Small intestine (tissue), 7 donors: ENCODE measurements at regions not wholly inside any gene's neighbourhood (a gene's known extent, or its start where the extent isn't known, plus 50 kb on each side); places are given as distances from the start of the nearest gene placed in this dataset.
"Not testable (repeated sequence)": the region's sequence is repeated elsewhere in the genome, so short reads cannot be mapped to it uniquely, and the experiment has no call there.

Experiments
- DNase-seq, 2 donors: peaks; one replicate each; pipeline versions ENCODE4 v3.0.0 to v3.0.0-alpha.2; 2013
- FAIRE-seq: peaks from 2 replicates; lab custom pipeline; 2012; peaks lifted over from hg19 to GRCh38; lab: Jason Lieb, UNC
- H3K27ac ChIP-seq, 3 donors: one replicate each; pipeline ENCODE4 v1.5.1; 2013; ENCODE audit warnings: low read length in 2 of 3, mild to moderate bottlenecking in 2 of 3, control low read depth in 1 of 3, inconsistent platforms in 1 of 3, low read depth in 1 of 3, moderate library complexity in 1 of 3
- H3K27me3 ChIP-seq, 3 donors: one replicate each; pipeline ENCODE4 v1.6.1; 2013; ENCODE audit warnings: low read length in 3 of 3, inconsistent platforms in 1 of 3; ENCODE audit not compliant: control insufficient read depth in 3 of 3, insufficient read depth in 3 of 3
- H3K36me3 ChIP-seq, 3 donors: one replicate each; pipeline ENCODE4 v1.6.1; 2013; ENCODE audit warnings: low read length in 3 of 3, inconsistent platforms in 1 of 3, low read depth in 1 of 3, mild to moderate bottlenecking in 1 of 3, moderate library complexity in 1 of 3; ENCODE audit not compliant: control insufficient read depth in 3 of 3, insufficient read depth in 2 of 3
- H3K4me1 ChIP-seq, 3 donors: one replicate each; pipeline ENCODE4 v1.6.1; 2013; ENCODE audit warnings: low read length in 2 of 3, inconsistent platforms in 1 of 3, low read depth in 1 of 3, mild to moderate bottlenecking in 1 of 3, moderate library complexity in 1 of 3; ENCODE audit not compliant: control insufficient read depth in 3 of 3, insufficient read depth in 2 of 3
- H3K4me3 ChIP-seq, 3 donors: one replicate each; pipeline ENCODE4 v1.5.1; 2013; ENCODE audit warnings: low read length in 3 of 3, control low read depth in 1 of 3, inconsistent platforms in 1 of 3, low read depth in 1 of 3, mild to moderate bottlenecking in 1 of 3, moderate library complexity in 1 of 3
- H3K9me3 ChIP-seq, 2 donors: one replicate each; pipeline ENCODE4 v1.6.1; 2013; ENCODE audit warnings: low read depth in 1 of 2, low read length in 1 of 2; ENCODE audit not compliant: control insufficient read depth in 2 of 2, insufficient read depth in 1 of 2
- WGBS, 3 donors: extraction: QIAGEN DNeasy Blood & Tissue Kit; methylation state at CpG; one replicate each; pipeline ENCODE4 v1.1.7; 2013; 5-methylcytosine and 5-hydroxymethylcytosine counted together
- donor health status: healthy with polysubstance abuse.
- donor health status: control.
- donor health status: control.
- donor health status: Bipolar disorder and iron deficiency.
- donor health status: healthy.

DNA sequence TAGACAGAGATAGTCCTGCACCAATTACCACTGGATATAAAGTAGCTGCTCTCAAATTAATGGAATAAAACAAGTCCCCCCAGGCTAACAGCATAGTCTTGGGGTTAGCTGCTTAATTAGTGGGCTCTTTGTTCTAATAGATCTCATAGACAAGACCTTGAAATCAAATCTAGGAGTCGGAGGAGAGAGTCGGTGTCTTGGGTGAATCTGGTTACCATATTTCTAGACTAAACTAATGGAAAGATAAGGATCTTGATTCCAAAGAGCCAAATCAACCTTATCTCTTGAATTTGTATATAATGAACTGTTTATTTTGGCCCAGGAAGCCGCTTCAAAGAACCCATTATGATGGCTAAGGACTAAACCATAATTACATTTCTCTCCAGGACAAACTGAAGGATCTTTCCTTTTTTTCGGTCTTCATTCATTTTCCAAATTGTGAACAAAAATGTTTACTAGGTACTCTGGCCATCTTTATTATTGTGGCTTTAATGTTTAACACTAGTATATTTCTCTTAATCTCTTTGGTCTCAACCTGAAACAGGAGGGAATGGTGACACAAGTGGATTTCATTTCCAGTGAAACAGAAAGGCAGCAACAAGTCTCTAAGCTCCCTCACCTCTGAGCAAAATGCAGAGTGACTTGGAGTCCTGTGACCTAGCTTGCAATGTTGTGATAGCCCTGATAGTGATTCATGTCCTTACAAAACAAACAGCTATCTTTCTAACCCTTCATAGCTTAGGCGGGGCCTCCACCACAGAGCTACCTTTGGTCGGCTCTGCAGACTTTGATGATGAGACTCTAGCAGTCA is 137.9 kb upstream of the PARD3B start:
- Histone ChIP-seq H3K4me1 (peaks cover 0 to 8% (median 0%) of the 10 kb centered on the region in 3 donors), H3K9me3 (no peaks in the 10 kb centered on the region), H3K27me3 (no peaks in the 10 kb centered on the region), H3K36me3 (no peaks in the 10 kb centered on the region), H3K4me3 (no peak overlapping the region), H3K27ac (peak overlapping the region in 1 of 3 donors; percentile 19)
- WGBS, 3 donors: 58 to 76% (median 68%) methylated on average over 6 of the region's 6 CpGs
- FAIRE-seq (no peak), DNase-seq (peak; percentile 14 to 78)

DNA sequence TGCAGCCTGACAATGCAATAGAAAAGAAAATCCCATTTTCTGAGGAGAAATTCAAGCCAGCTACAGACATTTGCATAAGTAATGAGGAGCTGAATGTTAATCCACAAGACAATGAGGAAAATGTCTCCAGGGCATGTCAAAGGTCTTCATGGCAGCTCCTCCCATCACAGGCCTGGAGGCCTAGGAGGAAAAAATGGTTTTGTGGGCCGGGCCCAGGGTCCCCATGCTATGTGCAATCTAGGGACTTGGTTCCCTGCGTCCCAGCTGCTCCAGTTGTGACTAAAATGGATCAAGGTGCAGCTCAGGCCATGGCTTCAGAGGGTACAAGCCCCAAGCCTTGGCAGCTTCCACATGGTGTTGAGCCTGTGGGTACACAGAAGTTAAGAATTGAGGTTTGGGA is 132.5 kb upstream of the PARD3B start:
- not testable (repeated sequence) for H3K4me1 ChIP-seq, H3K4me3 ChIP-seq, DNase-seq, H3K27me3 ChIP-seq, H3K36me3 ChIP-seq, FAIRE-seq, H3K27ac ChIP-seq
- H3K9me3 ChIP-seq: peaks cover 0 to 13% of the 10 kb centered on the region in 2 donors
- WGBS, 3 donors: 73 to 76% (median 74%) methylated on average over 2 of the region's 2 CpGs

DNA sequence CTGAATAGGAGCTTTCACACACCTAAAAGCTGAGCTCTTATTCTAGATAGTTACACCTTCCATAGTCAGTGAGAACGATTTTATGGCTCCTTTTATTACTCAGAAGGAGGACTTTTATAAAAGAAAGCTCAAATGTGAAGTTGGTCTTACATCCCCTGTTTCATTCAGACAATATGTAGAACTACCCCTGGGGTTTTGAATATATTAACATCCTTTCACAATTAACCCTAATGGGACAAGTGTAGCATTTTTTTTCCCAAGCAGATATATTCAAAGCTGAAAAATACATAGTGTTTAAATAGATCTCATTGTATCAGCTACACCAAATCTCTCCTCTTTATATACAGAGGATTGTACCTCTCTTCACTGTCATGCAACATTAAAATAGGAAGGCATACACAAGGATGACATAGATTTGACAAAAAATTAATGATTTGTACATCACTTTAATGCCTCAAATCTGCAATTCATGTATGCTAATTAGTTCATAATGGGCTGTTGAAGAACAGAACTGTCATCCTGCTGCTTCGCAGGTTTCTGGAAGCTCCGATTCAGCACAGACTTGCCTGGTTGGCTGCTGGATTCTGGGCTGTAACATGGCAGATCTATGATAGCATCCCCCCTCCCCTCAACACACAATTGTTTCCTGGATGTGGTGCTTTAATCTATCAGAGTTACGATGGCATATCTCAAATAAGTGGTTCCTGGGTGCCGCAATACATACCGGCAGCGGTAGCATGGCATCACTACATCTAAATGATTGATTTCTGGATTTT is 129.7 kb upstream of the PARD3B start:
- WGBS, 3 donors: 64 to 76% (median 71%) methylated on average over 7 of the region's 7 CpGs
- DNase-seq: no peak
- FAIRE-seq: no peak
- H3K4me1 ChIP-seq: no peaks in the 10 kb centered on the region
- H3K36me3 ChIP-seq: no peaks in the 10 kb centered on the region
- H3K4me3 ChIP-seq: no peak overlapping the region
- H3K27me3 ChIP-seq: no peaks in the 10 kb centered on the region
- H3K27ac ChIP-seq: no peak overlapping the region
- peaks cover 0 to 13% of the 10 kb centered on the region in 2 donors for H3K9me3 ChIP-seq

DNA sequence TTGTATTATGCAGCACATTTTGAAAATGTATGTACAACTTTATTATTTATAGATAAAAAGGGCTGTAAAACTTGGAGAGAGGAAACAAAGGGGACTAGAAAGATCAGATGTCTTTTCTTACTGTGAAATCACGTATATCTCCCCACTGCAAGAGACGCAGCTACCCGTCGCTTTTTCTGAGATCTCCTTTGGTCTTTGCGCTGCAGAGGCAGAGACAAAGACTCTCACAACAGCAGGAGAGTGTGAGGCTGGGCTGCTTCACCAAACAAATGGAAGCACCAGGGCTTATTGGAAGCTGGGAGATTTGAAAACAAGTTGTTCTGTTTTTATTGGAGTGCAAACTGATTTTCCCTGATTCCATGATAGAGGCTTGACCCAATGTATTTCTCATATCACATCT is 129.0 kb upstream of the PARD3B start:
- no peaks in the 10 kb centered on the region for H3K36me3 ChIP-seq
- H3K9me3 ChIP-seq: peaks cover 0 to 13% of the 10 kb centered on the region in 2 donors
- H3K27me3 ChIP-seq: no peaks in the 10 kb centered on the region
- FAIRE-seq (no peak), DNase-seq (no peak)
- H3K4me1 ChIP-seq: no peaks in the 10 kb centered on the region
- no peak overlapping the region for H3K4me3 ChIP-seq
- no peak overlapping the region for H3K27ac ChIP-seq
- 72 to 84% (median 76%) methylated on average over 5 of the region's 5 CpGs for WGBS, 3 donors

DNA sequence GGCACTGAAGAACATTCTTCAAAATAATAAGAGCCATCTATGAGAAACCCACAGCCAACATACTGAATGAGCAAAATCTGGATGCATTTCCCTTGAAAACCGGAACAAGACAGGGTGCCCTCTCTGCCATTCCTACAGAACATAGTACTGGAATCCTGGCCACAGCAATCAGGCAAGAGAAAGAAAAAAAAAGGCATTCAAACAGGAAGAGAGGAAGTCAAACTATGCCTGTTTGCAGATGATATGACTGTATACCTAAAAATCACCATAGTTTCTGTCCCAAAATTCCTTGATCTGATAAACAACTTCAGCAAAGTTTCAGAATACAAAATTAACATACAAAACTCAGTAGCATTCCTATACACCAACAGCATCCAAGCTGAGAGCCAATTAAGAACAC is 119.5 kb upstream of the PARD3B start:
- Histone ChIP-seq H3K27me3 (no peaks in the 10 kb centered on the region), H3K9me3 (peaks cover 0 to 4% of the 10 kb centered on the region in 2 donors), H3K27ac (no peak overlapping the region), H3K36me3 (no peaks in the 10 kb centered on the region), H3K4me1 (no peaks in the 10 kb centered on the region), H3K4me3 (no peak overlapping the region)
- DNase-seq (no peak), FAIRE-seq (no peak)
- 81 to 87% (median 87%) methylated on average over 1 of the region's 1 CpG for WGBS, 3 donors

DNA sequence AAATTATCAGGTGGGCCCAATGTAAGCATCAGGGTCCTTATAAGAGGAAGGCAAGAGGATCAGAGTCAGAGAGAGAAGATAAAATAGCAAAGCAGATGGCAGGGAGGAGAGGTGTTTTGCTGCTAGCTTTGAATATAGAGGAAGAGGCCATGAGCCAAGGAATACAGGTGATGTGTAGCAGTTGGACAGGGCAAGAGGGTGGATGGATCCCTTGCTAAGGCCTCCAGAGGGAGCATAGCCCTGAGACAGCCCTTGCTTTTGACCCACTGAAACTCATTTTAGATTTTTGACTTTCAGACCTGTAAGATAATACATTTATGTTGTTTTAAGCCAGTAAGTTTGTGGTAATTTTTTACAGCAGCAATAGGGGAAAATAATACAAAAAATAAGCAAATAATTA is 116.6 kb upstream of the PARD3B start:
- no peak for DNase-seq
- FAIRE-seq: no peak
- peaks cover 0 to 2% (median 0%) of the 10 kb centered on the region in 3 donors for H3K27me3 ChIP-seq
- no peak overlapping the region for H3K4me3 ChIP-seq
- H3K9me3 ChIP-seq: peaks cover 0 to 9% of the 10 kb centered on the region in 2 donors
- no peaks in the 10 kb centered on the region for H3K4me1 ChIP-seq
- H3K27ac ChIP-seq: no peak overlapping the region
- H3K36me3 ChIP-seq: no peaks in the 10 kb centered on the region

DNA sequence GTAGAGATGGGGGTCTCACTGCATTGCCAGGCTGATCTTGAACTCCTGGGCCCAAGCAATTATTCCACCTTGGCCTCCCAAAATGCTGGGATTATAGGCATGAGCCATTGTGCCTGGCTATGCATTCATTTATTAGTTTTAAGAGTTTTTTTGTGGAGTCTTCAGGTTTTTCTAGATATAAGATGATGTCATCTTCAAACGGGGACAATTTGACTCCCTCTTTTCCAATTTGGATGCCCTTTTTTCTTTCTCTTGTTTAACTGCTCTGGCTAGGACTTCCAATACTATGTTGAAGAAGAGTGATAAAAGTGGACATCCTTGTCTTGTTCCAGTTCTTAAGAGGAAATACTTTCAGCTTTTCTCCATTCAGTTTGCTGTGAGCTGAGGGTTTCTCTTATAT is 113.7 kb upstream of the PARD3B start:
- no peaks in the 10 kb centered on the region for H3K36me3 ChIP-seq
- 89 to 91% (median 90%) methylated on average over 1 of the region's 1 CpG for WGBS, 3 donors
- H3K9me3 ChIP-seq: peaks cover 0 to 9% of the 10 kb centered on the region in 2 donors
- no peak overlapping the region for H3K27ac ChIP-seq
- FAIRE-seq (no peak), DNase-seq (no peak)
- no peaks in the 10 kb centered on the region for H3K4me1 ChIP-seq
- H3K4me3 ChIP-seq: no peak overlapping the region
- peaks cover 0 to 2% (median 0%) of the 10 kb centered on the region in 3 donors for H3K27me3 ChIP-seq

DNA sequence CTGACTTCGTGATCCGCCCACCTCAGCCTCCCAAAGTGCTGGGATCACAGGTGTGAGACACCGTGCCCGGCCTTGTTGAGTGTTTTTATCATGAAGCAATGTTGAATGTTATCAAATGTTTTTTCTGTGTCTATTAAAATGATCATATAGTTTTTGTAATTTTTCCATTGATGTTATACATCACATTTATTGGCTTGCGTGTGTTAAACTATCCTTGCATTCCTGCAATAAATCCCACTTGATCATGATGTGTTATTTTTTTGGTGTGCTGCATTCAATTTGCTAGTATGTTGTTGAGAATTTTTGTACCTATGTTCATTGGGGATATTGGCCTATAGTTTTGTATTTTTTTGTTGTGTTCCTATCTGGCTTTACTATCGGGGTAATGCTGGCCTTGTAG is 113.1 kb upstream of the PARD3B start:
- H3K36me3 ChIP-seq: no peaks in the 10 kb centered on the region
- FAIRE-seq (no peak), DNase-seq (no peak)
- peaks cover 0 to 9% of the 10 kb centered on the region in 2 donors for H3K9me3 ChIP-seq
- no peaks in the 10 kb centered on the region for H3K4me1 ChIP-seq
- H3K27me3 ChIP-seq: peaks cover 0 to 2% (median 0%) of the 10 kb centered on the region in 3 donors
- H3K4me3 ChIP-seq: no peak overlapping the region
- no peak overlapping the region for H3K27ac ChIP-seq
- WGBS, 3 donors: 95 to 98% (median 97%) methylated on average over 6 of the region's 6 CpGs
